Activated naive CD4-positive, alpha-beta T cell treated with anti-CD3 and anti-CD28 coated beads, Interleukin-2, amount 50 U/mL, for 24 hours (primary cell): ENCODE measurements at regions not wholly inside any gene's neighbourhood (a gene's known extent, or its start where the extent isn't known, plus 50 kb on each side); places are given as distances from the start of the nearest gene placed in this dataset.
"Not testable (repeated sequence)": the region's sequence is repeated elsewhere in the genome, so short reads cannot be mapped to it uniquely, and the experiment has no call there.

Experiments used
- H3K27ac Mint-ChIP-seq: one replicate; pipeline ENCODE4 v1.8.0; 2021; ENCODE audit warnings: mild to moderate bottlenecking, mixed read lengths
- H3K27me3 Mint-ChIP-seq: one replicate; pipeline ENCODE4 v1.8.0; 2021; ENCODE audit warnings: mixed read lengths
- H3K36me3 Mint-ChIP-seq: one replicate; pipeline ENCODE4 v1.8.0; 2021; ENCODE audit warnings: mixed read lengths
- H3K4me1 Mint-ChIP-seq: one replicate; pipeline ENCODE4 v1.8.0; 2021; ENCODE audit warnings: mixed read lengths
- H3K4me3 Mint-ChIP-seq: one replicate; pipeline ENCODE4 v1.8.0; 2021; ENCODE audit warnings: mild to moderate bottlenecking, mixed read lengths
- H3K9me3 Mint-ChIP-seq: one replicate; pipeline ENCODE4 v1.8.0; 2021; ENCODE audit warnings: mixed read lengths

- Mint-ChIP-seq H3K4me3 (no peak overlapping the region), H3K27ac (no peak overlapping the region), H3K27me3 (no peaks in the 10 kb centered on the region), H3K9me3 (no peaks in the 10 kb centered on the region), H3K4me1 (no peaks in the 10 kb centered on the region), H3K36me3 (no peaks in the 10 kb centered on the region)
Measured at GRCh38 chr10:65100146-65100545, 1578.9 kb downstream of the REEP3 start.

GRCh38 chr10:65100881-65101280 is 1579.7 kb downstream of the REEP3 start:
- not testable (repeated sequence) for H3K4me3 Mint-ChIP-seq, H3K27me3 Mint-ChIP-seq, H3K4me1 Mint-ChIP-seq, H3K27ac Mint-ChIP-seq, H3K36me3 Mint-ChIP-seq, H3K9me3 Mint-ChIP-seq

GRCh38 chr10:65110009-65110408 is 1588.8 kb downstream of the REEP3 start:
- Mint-ChIP-seq H3K27me3 (no peaks in the 10 kb centered on the region), H3K9me3 (peaks cover 16% of the 10 kb centered on the region), H3K27ac (no peak overlapping the region), H3K4me1 (no peaks in the 10 kb centered on the region), H3K36me3 (no peaks in the 10 kb centered on the region), H3K4me3 (no peak overlapping the region)

- H3K4me3 Mint-ChIP-seq, H3K27me3 Mint-ChIP-seq, H3K36me3 Mint-ChIP-seq, H3K27ac Mint-ChIP-seq, H3K4me1 Mint-ChIP-seq: not testable (repeated sequence)
- peaks cover 16% of the 10 kb centered on the region for H3K9me3 Mint-ChIP-seq
Measured at GRCh38 chr10:65111059-65111458, 1589.9 kb downstream of the REEP3 start.

GRCh38 chr10:65112573-65112972 is 1591.4 kb downstream of the REEP3 start:
- no peaks in the 10 kb centered on the region for H3K27me3 Mint-ChIP-seq
- no peak overlapping the region for H3K27ac Mint-ChIP-seq
- no peak overlapping the region for H3K4me3 Mint-ChIP-seq
- H3K4me1 Mint-ChIP-seq: no peaks in the 10 kb centered on the region
- H3K9me3 Mint-ChIP-seq: peaks cover 14% of the 10 kb centered on the region
- no peaks in the 10 kb centered on the region for H3K36me3 Mint-ChIP-seq

- H3K36me3 Mint-ChIP-seq: no peaks in the 10 kb centered on the region
- no peaks in the 10 kb centered on the region for H3K4me1 Mint-ChIP-seq
- no peak overlapping the region for H3K27ac Mint-ChIP-seq
- H3K27me3 Mint-ChIP-seq: no peaks in the 10 kb centered on the region
- H3K4me3 Mint-ChIP-seq: no peak overlapping the region
- peaks cover 8% of the 10 kb centered on the region for H3K9me3 Mint-ChIP-seq
Measured at GRCh38 chr10:65123120-65123519, 1601.9 kb downstream of the REEP3 start.

GRCh38 chr10:65125212-65125611 is 1604.0 kb downstream of the REEP3 start:
- Mint-ChIP-seq H3K4me3 (no peak overlapping the region), H3K27me3 (no peaks in the 10 kb centered on the region), H3K36me3 (no peaks in the 10 kb centered on the region), H3K9me3 (peaks cover 8% of the 10 kb centered on the region), H3K27ac (no peak overlapping the region), H3K4me1 (no peaks in the 10 kb centered on the region)

GRCh38 chr10:65126288-65126687 is 1605.1 kb downstream of the REEP3 start:
- Mint-ChIP-seq H3K27ac (no peak overlapping the region), H3K27me3 (no peaks in the 10 kb centered on the region), H3K4me1 (no peaks in the 10 kb centered on the region), H3K36me3 (no peaks in the 10 kb centered on the region), H3K9me3 (peaks cover 6% of the 10 kb centered on the region), H3K4me3 (no peak overlapping the region)

- H3K27ac Mint-ChIP-seq: no peak overlapping the region
- H3K36me3 Mint-ChIP-seq: no peaks in the 10 kb centered on the region
- H3K4me1 Mint-ChIP-seq: no peaks in the 10 kb centered on the region
- no peaks in the 10 kb centered on the region for H3K9me3 Mint-ChIP-seq
- no peaks in the 10 kb centered on the region for H3K27me3 Mint-ChIP-seq
- H3K4me3 Mint-ChIP-seq: no peak overlapping the region
Measured at GRCh38 chr10:65128277-65128676, 1607.1 kb downstream of the REEP3 start.

- H3K36me3 Mint-ChIP-seq: no peaks in the 10 kb centered on the region
- no peaks in the 10 kb centered on the region for H3K27me3 Mint-ChIP-seq
- no peak overlapping the region for H3K4me3 Mint-ChIP-seq
- H3K27ac Mint-ChIP-seq: no peak overlapping the region
- H3K9me3 Mint-ChIP-seq: no peaks in the 10 kb centered on the region
- H3K4me1 Mint-ChIP-seq: no peaks in the 10 kb centered on the region
Measured at GRCh38 chr10:65130162-65130758, 1609.1 kb downstream of the REEP3 start.

- no peaks in the 10 kb centered on the region for H3K4me1 Mint-ChIP-seq
- no peaks in the 10 kb centered on the region for H3K27me3 Mint-ChIP-seq
Measured at GRCh38 chr10:65133652-65134051, 1612.5 kb downstream of the REEP3 start.

GRCh38 chr10:65135508-65135907 is 1614.3 kb downstream of the REEP3 start:
- Mint-ChIP-seq H3K27ac (no peak overlapping the region), H3K4me3 (no peak overlapping the region), H3K27me3 (no peaks in the 10 kb centered on the region), H3K36me3 (no peaks in the 10 kb centered on the region), H3K4me1 (no peaks in the 10 kb centered on the region), H3K9me3 (no peaks in the 10 kb centered on the region)

More at GRCh38 chr10:65133652-65134051, 1612.5 kb downstream of the REEP3 start:
- no peaks in the 10 kb centered on the region for H3K36me3 Mint-ChIP-seq
- no peak overlapping the region for H3K27ac Mint-ChIP-seq
- no peak overlapping the region for H3K4me3 Mint-ChIP-seq
- no peaks in the 10 kb centered on the region for H3K9me3 Mint-ChIP-seq

GRCh38 chr10:65142641-65143435 is 1621.6 kb downstream of the REEP3 start:
- Mint-ChIP-seq H3K4me1 (no peaks in the 10 kb centered on the region), H3K9me3 (no peaks in the 10 kb centered on the region), H3K27ac (no peak overlapping the region), H3K4me3 (no peak overlapping the region), H3K36me3 (no peaks in the 10 kb centered on the region), H3K27me3 (no peaks in the 10 kb centered on the region)

- no peak overlapping the region for H3K27ac Mint-ChIP-seq
- no peaks in the 10 kb centered on the region for H3K4me1 Mint-ChIP-seq
Measured at GRCh38 chr10:65143723-65144122, 1622.5 kb downstream of the REEP3 start.

GRCh38 chr10:65149878-65150277 is 1628.7 kb downstream of the REEP3 start:
- Mint-ChIP-seq H3K36me3 (no peaks in the 10 kb centered on the region), H3K4me1 (no peaks in the 10 kb centered on the region), H3K27me3 (no peaks in the 10 kb centered on the region), H3K4me3 (no peak overlapping the region), H3K27ac (no peak overlapping the region), H3K9me3 (peaks cover 5% of the 10 kb centered on the region)

More at GRCh38 chr10:65143723-65144122, 1622.5 kb downstream of the REEP3 start:
- Mint-ChIP-seq H3K9me3 (no peaks in the 10 kb centered on the region), H3K27me3 (no peaks in the 10 kb centered on the region), H3K36me3 (no peaks in the 10 kb centered on the region), H3K4me3 (no peak overlapping the region)

GRCh38 chr10:65166272-65166671 is 1645.1 kb downstream of the REEP3 start:
- no peaks in the 10 kb centered on the region for H3K27me3 Mint-ChIP-seq
- H3K36me3 Mint-ChIP-seq: no peaks in the 10 kb centered on the region
- no peaks in the 10 kb centered on the region for H3K9me3 Mint-ChIP-seq
- H3K27ac Mint-ChIP-seq: no peak overlapping the region
- no peak overlapping the region for H3K4me3 Mint-ChIP-seq
- H3K4me1 Mint-ChIP-seq: no peaks in the 10 kb centered on the region
